HG02973 (cell line): ENCODE measurements at regions not wholly inside any gene's neighbourhood (a gene's known extent, or its start where the extent isn't known, plus 50 kb on each side); places are given as distances from the start of the nearest gene placed in this dataset.
"Not testable (repeated sequence)": the region's sequence is repeated elsewhere in the genome, so short reads cannot be mapped to it uniquely, and the experiment has no call there.

ENCODE experiments used
- ATAC-seq: cut with Tn5 transposase; IDR thresholded peaks from one replicate; pipeline ENCODE4 v1.9.1; 2021; ENCODE audit warnings: moderate library complexity; ENCODE audit not compliant: unreplicated experiment

DNA sequence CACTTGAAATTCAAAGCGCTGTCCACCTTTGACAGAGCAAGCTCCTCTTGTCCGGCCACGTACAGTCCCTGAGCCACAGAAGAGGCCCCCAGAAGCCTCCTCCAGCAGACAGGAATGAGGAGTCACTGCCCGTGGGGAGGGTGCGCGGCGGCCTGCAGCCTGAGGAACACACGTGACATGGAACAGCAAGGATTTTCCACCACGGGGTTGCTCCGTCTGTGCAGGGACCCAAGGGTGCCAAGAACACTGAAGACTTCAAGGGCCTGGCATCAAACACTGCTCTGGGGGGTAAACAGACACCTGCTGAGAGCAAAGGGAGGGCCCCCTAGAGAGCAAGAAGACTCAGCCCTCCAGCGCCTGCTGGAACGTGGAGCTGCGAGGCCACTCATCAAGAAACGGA, 237.9 kb upstream of the SGCG start:
- ATAC-seq = not testable (repeated sequence)

DNA sequence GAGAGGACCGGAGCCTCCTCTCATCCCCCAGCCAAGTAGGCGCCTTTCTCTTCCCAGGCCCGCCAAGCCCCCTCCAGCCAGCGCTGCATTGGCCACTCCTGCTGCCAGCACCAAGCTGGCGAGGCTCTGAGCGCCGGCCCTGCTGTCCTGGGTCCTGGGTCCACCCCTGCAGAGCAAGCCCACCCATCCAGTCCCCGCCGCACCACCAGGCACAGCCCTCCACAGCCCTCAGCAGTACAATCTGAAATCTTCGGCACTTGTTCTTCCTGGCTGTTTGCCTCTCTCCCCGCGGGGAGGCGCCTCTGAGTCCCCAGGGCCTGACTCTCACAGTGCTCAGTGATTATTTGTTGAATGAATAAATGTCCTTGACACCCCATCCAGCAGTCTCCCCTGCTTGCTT, 236.4 kb upstream of the SGCG start:
- ATAC-seq = no peak

DNA sequence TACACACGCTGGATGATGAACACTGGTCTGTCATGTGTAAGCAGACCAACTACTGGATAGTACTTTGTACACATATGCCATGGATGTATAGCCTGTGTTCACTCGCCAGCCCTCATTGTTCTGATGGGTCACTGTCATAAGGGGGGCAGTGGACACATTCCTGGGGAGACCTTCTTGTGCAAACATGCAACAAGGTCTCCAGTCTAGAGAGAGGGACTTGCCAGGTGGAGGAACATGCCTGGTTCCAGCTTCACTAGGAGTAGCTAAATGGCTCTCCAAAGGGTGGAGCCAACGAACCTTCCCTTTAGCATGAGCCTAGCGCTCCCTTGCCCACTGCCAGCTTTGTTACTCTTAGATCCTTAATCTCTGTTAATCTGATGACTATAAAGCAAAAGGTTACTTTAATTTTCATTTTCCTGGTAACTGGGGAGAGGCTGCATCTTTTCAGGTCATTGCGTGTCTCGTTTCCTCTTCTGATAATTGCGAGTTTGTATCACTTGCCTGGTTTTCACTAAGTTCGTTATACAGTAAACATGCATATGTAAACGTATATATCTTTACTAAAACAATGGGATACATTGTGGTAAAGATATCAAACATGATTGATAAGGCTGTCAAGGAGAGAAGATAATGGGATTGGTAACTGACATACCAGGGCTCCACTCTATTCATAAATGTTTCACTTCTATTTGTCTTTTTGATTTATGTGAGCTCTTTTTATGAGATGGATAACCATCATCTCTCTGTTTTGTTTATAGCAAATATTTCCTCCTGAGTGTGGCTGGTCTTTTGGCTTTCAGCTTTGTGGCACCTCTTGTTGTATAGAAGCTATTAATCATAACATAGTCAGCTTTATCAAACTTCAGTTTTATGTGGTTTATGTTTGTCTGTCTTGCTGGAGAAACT, 235.2 kb upstream of the SGCG start:
- ATAC-seq = no peak

DNA sequence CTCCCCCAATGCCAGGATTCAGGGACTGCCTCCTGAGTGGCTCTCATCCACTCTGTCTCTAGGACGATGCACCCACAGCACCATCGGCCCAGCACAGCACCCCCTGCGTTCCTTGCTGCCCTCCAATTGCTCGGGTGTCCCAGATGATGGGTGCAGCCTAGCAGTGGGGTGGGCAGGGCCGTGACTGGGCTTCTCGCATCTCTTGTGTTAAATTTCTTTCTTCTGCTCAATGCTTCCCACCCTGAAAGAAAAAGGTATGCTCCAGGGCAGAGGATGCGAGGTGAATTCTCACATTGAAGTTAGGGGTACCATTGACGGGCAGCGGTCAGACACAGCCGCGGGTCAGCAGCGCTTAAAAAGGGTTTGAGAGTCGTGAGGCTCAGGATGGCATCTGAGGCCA, 232.4 kb upstream of the SGCG start:
- ATAC-seq = no peak

DNA sequence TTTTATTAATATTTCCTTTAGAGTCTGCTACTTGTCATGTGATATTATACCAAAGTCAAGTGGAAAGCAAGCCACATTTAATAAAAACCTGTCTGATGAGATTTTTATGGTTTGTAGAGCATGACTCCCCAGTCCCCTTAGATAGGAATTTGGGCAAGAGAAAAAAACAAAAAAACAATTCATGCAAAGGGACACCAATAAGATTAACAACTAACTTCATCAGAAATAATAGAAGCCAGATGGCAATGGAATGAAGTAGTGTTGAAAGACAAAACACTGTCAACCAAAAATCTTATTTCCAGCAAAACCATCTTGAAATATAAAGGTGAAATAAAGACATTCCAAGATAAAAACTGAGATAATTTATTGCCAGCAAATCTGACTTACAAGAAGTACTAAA, 228.8 kb upstream of the SGCG start:
- ATAC-seq = not testable (repeated sequence)

DNA sequence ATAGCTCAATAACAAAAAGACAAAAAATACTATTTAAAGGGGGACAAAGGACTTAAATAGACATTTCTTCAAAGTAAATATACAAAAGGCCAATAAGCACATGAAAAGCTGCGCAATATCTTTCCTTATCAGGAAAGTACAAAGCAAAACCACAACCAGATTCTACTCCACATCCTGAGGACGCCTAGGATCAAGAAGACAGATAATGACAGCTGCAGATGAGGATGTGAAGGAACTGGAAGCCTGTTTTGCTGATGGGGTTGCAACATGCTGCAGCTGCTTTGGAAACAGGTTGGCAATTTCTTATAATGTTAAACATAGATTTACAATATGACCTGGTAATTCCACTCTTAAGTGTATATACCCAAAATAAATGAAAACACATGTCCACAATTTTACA, 225.6 kb upstream of the SGCG start:
- not testable (repeated sequence) for ATAC-seq

DNA sequence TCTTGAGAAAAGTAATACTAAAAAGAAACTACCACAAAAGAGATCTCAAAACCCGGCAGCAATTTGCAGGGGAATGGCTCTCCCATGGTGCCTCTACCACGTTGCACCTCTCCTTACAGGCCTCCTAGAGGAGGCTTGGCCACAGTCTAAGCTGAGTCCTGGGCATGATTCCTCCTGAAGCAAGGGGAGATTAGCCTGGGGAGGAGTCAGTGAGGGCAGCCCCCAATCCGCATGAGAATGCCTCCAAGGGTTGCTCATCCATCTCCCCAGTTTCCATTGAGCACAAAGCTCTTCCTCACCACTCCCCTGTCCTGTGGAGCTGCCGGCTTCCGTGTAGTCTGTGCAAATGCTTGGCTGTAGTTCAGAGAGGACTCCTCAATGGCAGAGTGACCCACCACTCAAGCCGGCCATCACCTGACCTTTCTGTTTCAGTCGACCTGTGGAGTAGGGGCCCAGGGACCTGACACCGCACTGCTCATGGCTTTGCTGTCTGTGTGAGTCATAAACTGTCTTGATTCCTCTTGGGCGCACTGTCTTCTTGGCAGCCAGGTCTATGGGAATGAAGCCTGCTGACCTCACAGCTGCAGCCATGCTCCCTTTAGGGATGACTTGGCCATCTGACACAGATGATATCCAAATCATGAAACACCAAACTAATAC, 224.2 kb upstream of the SGCG start:
- ATAC-seq = not testable (repeated sequence)

DNA sequence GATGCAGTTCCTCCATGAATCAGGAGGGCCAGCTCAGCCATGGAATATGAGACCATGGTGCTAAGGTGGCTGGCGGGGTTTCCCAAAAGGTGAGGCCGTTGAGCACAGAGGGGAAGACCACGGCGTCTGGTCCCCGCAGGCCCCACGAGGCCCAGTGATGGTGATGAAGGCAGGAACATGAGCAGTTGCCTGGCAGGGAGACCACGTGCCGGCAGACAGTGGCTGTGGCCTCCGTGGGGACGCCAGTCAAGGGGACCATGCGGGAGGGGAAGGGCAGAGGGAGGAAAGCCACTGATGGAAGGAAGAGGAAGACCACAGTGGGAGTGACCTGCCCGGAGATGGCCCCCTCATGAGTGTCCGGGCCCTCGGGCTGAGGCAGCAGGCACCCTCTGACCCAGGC, 220.9 kb upstream of the SGCG start:
- not testable (repeated sequence) for ATAC-seq

DNA sequence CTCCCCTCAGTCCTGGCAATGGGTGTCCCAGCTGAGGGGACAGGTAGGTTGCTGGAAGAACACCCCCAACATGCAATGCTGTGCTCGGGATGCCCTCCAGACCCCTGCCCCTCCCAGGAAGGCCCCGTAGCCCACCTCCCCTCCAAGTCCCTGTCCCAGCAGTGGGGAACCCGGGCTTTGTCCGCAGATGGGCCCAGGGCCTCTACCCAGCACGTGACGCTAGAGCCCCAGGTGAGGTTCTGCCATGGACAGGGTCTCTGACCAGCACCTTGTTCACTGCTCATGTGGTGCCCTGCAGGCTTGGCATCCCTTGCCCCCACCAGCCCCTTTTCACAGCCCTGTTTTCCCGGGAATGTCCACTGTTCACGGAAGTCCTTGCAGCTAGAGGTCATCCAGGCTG, 220.0 kb upstream of the SGCG start:
- ATAC-seq = no peak

DNA sequence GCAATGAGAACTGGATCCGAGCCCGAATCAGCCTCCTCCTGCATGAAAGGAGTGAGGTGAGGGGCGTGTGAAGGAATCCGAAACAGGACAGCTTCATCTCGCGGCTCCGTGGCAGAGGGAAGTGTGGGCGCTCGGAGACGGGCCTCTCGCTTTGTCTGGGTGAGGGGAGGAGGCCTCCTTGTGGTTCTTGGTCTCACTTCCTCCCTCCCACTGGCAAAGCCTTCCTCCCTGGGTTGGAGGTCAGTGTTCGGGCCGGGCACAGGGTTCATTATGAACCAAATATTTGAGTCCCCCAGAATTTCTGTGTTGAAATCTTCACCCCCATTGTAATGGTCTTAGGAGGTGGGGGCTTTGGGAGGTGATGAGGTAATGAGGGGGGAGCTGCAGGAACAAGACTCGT, 219.4 kb upstream of the SGCG start:
- ATAC-seq = not testable (repeated sequence)

DNA sequence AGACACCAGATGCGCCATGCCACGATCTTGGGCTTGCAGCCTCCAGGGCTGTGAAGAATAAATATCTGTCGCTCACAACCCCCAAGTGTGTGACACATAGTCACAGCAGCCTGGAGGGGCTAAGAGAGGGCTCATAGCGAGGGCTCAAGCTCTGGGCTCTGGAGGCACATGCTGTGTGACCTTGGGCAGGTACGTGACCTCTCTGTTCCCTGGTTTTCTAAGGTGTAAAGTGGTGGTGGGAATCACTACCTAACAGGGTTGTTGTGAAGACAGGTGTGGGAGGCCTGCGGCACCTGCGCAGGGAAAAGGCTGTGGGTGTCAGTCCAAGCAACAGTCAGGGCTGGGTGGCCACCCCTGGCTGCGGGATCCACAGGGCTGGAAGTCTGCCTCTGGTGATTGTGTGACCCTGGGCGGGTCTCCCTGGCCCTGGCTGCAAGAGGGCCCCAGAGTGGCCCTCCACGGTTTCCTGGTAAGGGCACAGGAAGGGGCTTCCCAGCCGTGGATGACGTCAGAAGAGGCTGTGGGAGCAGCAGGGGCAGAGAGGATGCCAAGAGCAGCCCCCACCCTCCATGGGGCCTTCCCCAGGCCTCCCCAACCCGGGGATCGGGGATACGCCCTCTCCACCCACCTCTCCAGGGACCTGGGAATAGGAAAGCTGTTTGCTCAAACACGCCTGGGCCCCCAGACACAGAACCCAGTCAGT, 218.8 kb upstream of the SGCG start:
- no peak for ATAC-seq

DNA sequence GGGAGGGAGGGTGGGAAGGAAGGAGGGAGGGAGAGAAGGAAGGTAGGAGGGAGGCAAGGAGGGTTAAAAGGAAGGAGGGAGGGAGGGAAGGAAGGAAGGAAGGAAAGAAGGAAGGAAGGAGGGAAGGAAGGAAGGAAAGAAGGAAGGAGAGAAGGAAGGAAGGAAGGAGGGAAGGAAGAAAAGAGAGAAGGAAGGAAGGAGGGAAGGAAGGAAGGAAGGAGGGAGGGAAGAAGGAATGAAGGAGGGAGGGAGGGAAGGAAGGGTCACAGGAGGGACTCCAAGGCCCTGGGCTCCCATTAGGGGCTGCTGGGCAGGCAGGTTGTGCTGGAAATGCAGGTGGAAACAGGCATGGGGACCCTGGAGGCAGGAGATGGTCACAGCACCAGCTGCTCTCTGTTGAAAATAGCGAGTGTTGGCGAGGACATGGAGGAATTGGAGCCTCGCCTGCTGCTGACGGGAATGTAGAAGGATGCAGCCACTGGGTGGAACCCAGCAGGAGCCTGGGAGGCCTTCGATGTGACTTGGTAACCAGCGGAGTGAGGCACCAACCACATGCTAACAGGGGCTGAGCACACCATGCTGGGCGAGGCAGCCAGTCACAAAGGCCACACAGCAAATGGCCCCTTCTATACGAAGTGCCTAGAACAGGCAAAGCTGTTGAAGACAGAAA, 217.3 kb upstream of the SGCG start:
- not testable (repeated sequence) for ATAC-seq

DNA sequence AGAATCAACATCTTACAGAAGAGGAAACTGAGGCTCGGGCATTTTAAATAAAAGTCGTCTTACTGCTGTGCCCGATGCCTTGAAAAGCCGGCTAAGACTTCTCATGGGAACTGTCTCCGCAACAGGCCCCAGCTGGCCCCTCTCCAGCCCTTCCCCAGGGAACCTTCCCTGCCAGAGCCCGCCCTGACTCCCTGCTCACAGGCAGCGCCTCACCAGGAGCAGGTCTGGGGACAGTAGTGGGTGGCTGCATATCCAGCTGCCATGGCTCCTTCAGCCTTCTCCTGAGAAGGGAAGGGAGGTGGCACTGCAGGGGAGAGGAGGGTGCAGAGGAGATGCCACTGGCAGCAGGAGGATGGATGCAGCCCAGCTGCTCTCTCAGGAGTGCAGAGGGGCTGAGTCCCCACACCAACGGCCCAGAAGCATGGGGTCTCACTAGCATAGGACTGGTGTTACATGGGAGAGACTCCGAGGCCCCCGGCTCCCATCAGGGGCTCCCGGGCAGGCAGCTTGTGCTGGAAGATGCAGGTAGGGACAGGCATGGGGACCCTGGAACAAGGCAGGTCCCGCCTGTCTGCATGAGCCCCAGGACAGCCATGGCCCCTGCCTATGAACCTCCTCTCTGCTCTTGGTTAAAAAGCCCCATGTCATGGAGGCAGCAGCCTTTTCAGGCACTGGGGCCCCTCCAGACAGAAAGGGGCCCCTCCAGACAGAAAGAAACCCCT, 216.4 kb upstream of the SGCG start:
- no peak for ATAC-seq

DNA sequence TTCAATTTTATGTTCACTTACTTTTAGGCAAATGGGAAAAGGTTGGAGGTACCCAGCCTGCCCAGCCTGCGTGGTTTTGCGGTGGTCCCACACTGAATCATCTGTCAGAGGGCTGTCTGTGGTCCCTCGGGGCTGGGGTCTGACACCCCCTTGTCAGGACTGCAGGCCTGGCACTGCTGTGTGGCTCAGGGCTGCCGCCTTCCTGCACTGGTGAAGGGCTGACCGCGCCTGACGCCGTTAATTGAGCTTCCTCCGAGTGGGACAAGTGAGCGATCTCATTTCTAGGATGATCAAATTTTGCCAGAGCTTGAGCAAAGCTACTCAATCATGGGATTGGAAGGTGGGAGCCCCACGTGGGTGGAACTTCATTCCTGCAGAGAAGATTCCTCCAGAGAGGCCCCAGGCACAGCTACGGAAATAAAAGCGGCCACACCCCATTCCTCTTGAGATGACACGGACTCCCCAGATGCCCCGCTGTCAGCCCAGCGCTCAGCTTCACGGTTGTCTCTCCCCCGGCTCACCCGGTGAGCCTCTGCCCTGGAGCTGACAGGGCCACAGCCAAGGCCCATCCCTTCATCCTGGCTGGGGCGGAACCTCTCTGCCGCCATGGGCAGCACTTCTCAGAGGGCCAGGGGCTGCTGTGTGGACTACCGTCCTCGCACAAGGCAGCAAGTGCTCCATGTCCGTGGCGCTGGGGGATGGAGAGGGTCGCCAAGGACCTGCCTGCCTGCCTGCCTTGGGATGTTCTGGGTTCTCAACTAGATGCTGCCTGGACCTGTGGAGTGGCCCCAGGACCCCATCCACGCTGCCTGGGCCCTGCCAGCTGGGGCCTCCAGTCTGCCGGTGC, 215.5 kb upstream of the SGCG start:
- not testable (repeated sequence) for ATAC-seq

DNA sequence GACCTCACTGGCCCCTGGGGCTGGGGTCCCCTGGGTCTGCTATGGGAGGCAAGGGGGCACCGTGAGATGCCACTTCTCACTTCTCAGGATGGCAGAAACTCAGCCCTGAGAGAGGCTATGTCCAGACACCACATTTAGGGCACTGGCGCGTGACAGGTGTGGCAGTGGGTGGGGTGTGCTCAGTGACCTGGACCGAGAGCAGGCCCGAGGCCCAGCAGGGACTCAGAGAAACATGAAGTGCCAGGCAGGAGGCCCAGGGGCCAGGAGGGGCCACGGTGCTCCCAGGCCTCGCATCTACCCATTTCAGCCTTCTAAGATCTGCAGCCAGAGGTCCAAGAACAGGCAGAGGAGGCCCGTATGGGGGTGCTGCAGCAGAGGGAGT, 214.9 kb upstream of the SGCG start:
- not testable (repeated sequence) for ATAC-seq

DNA sequence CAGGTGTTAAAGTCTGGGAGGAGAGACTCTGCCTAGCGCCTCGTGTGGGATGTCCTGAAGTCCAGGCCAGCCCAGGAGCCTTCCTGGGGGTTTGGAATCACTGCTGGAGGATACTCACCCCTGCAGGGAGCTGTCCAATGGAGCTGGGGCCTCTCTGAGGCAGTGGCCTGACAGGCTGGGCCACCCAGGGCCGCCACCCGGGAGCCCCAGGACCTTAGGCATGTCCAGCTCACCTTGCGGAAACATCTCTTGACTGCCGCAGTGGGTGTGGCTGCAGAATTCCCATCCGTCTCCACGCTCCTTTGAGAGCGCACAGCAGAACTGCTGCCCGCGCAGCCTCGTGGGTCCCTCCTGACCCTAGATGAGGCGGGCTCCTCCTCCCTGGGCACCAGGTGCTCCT, 214.0 kb upstream of the SGCG start:
- ATAC-seq = not testable (repeated sequence)

DNA sequence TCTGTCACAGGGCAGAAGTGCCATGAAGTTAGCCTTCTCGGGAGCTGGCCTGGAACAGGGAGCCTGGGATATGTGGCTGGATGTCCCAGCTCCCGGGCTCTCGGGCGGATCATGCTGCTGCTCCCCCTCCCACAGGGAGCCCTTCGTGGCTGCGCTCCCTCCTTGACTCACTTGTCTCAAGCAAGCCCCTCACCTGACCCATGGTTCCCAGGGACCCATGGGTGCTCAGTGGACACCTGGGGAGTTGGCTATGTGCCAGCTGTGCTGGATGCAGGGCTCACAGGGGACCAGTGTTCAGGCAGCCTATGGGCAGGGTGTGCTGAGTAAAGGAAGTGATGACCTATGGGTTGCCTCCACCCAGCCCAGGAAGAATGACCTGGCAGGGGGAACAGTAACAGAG, 213.1 kb upstream of the SGCG start:
- ATAC-seq = no peak

DNA sequence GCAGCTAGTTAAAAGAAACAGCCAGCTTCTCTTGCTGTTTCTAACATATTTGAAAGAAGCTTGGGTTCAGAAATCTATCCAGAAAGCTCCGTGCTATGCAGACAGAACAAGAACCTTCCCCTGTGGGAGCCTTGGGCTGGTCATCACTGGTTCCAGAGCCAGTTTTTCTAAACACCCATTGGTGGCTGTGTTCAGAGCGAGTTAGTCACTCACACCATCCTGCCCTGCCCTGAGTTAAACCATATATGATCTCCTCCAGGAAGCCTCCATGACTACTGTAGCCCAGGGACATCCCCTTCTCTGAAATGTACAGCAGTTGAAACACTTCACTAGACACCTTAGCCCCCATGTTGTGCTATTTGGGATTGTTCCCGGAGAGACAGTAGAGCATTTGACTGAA, 200.8 kb upstream of the SGCG start:
- no peak for ATAC-seq

DNA sequence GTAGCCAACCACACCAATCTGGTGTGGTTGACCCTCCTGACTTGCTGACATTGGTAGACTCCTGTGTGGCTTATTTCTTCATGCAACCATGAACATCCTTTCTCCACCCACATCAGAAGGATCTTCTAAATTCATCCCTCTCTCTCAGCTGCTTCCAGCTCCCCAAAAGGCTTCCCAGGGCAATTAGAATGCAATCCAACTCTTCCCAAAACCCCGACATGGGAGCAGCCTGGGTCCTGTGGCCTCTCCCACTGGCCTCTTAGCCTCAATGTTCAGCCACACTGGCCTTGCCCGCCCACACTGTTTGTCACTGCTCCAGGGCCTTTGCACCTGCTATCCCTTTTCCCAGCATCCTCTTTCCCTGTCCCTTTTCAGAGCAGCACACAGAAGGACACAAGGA, 199.8 kb upstream of the SGCG start:
- no peak for ATAC-seq

DNA sequence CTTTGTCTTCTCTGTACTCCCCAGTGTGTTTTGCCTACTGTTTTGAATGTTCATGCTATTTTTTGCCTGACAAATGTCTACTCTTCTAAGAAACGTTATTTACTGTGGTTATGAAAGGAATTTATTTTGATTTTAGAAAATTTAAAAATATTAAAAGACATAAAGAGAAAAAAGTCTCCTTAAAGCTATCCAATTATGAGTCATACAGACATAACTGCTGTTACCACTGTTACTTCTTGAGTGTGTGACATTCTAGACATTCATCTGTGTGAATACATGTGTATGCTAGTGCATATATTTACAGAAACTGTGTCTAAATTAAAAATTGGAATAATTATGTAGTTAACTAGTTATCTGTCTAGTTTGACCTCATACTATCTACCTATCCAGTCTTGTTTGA, 187.6 kb upstream of the SGCG start:
- no peak for ATAC-seq
